IMR-90 (cell line): ENCODE measurements at regions not wholly inside any gene's neighbourhood (a gene's known extent, or its start where the extent isn't known, plus 50 kb on each side); places are given as distances from the start of the nearest gene placed in this dataset.

Source experiments
- ATAC-seq: fragments of 200-7000 bp; cut with Tn5 transposase; 2 replicates; pipeline ENCODE4 v1.9.1; 2020; ENCODE audit warnings: low read depth, mild to moderate bottlenecking, moderate library complexity
- BruUV-seq: library from RNA; stranded (reverse); fragments of 400-500 nt; replicated peaks from 2 replicates; lab custom pipeline; 2021; lab: Mats Ljungman, UMichigan
- CTCF ChIA-PET: fragments of 300-600 bp; formaldehyde crosslinking; extraction: SDS; loops from one replicate; lab custom pipeline; 2021; ENCODE audit warnings: antibody characterized with exemption; lab: Yijun Ruan, JAX
- POLR2A ChIA-PET: fragments of 300-600 bp; sonication (Branson Sonifier 250); formaldehyde crosslinking; loops from one replicate; lab custom pipeline; 2022; ENCODE audit warnings: antibody characterized with exemption; ENCODE audit not compliant: unreplicated experiment; lab: Charles Lee
- DNase-seq: peaks from one replicate; pipeline ENCODE4 v3.0.0; 2013
- H2AFZ ChIP-seq: replicated peaks from 2 replicates; pipeline ENCODE3; 2013; ENCODE audit warnings: low read length, mild to moderate bottlenecking; ENCODE audit not compliant: poor library complexity
- H2AK5ac ChIP-seq: 2 replicates; pipeline ENCODE4 v1.6.1; 2013; ENCODE audit warnings: low read depth, low read length, inconsistent platforms
- H2AK9ac ChIP-seq: replicated peaks from 2 replicates; pipeline ENCODE3; 2013; ENCODE audit warnings: mild to moderate bottlenecking, low read depth, low read length, moderate library complexity; ENCODE audit not compliant: poor library complexity
- H2BK120ac ChIP-seq: 2 replicates; pipeline ENCODE4 v1.6.1; 2013; ENCODE audit warnings: low read depth, low read length, inconsistent platforms
- H2BK15ac ChIP-seq: 3 replicates; pipeline ENCODE4 v1.6.1; 2013; ENCODE audit warnings: low read depth, low read length, inconsistent platforms
- H2BK20ac ChIP-seq: 2 replicates; pipeline ENCODE4 v1.6.1; 2013; ENCODE audit warnings: low read depth, mild to moderate bottlenecking, inconsistent platforms, low read length, moderate library complexity
- H2BK5ac ChIP-seq: 2 replicates; pipeline ENCODE4 v1.6.1; 2013; ENCODE audit warnings: mild to moderate bottlenecking, low read depth, low read length, inconsistent platforms; ENCODE audit not compliant: poor library complexity, severe bottlenecking
- H3K14ac ChIP-seq: replicated peaks from 2 replicates; pipeline ENCODE4 v1.6.1; 2013; ENCODE audit warnings: low read depth, low read length, inconsistent platforms
- H3K18ac ChIP-seq: 2 replicates; pipeline ENCODE4 v1.6.1; 2013; ENCODE audit warnings: low read depth, low read length, control low read depth
- H3K23ac ChIP-seq: 2 replicates; pipeline ENCODE4 v1.6.1; 2013; ENCODE audit warnings: low read depth, low read length, inconsistent platforms
- H3K27ac ChIP-seq: 2 replicates; pipeline ENCODE4 v1.5.1; 2013; ENCODE audit warnings: mild to moderate bottlenecking, control low read depth, low read length; ENCODE audit not compliant: insufficient read depth
- H3K27me3 ChIP-seq: 2 replicates; pipeline ENCODE4 v1.6.1; 2013; ENCODE audit warnings: low read length; ENCODE audit not compliant: control insufficient read depth, insufficient read depth
- H3K36me3 ChIP-seq: 2 replicates; pipeline ENCODE4 v1.6.1; 2013; ENCODE audit warnings: low read length, mixed read lengths; ENCODE audit not compliant: control insufficient read depth, insufficient read depth
- H3K4ac ChIP-seq: 2 replicates; pipeline ENCODE4 v1.6.1; 2013; ENCODE audit warnings: low read depth, low read length, inconsistent platforms
- H3K4me1 ChIP-seq: 2 replicates; pipeline ENCODE4 v1.6.1; 2013; ENCODE audit warnings: low read length, mixed read lengths; ENCODE audit not compliant: control insufficient read depth, insufficient read depth
- H3K4me2 ChIP-seq: 2 replicates; pipeline ENCODE4 v1.6.1; 2013; ENCODE audit warnings: low read depth, mild to moderate bottlenecking, control low read depth, low read length, moderate library complexity
- H3K4me3 ChIP-seq: 2 replicates; pipeline ENCODE4 v1.5.1; 2013; ENCODE audit warnings: low read depth, mild to moderate bottlenecking, control low read depth, low read length, moderate library complexity; ENCODE audit not compliant: insufficient read depth
- H3K56ac ChIP-seq: 2 replicates; pipeline ENCODE4 v1.6.1; 2013; ENCODE audit warnings: low read length, inconsistent platforms; ENCODE audit not compliant: insufficient read depth; ENCODE audit errors: extremely low read depth
- H3K79me1 ChIP-seq, 2 experiments: 2 replicates each; pipeline ENCODE4 v1.6.1; 2013; ENCODE audit warnings: low read length in 2 of 2, inconsistent platforms in 1 of 2, low read depth in 1 of 2
- H3K9ac ChIP-seq: 2 replicates; pipeline ENCODE4 v1.6.1; 2013; ENCODE audit warnings: low read depth, low read length, control low read depth
- H3K9me1 ChIP-seq: 2 replicates; pipeline ENCODE4 v1.6.1; 2013; ENCODE audit warnings: low read length, inconsistent platforms; ENCODE audit not compliant: insufficient read depth
- H3K9me3 ChIP-seq: 2 replicates; pipeline ENCODE4 v1.6.1; 2013; ENCODE audit warnings: low read length; ENCODE audit not compliant: control insufficient read depth, insufficient read depth
- H4K20me1 ChIP-seq: 2 replicates; pipeline ENCODE4 v1.6.1; 2013; ENCODE audit warnings: low read length, inconsistent platforms; ENCODE audit not compliant: insufficient read depth
- H4K5ac ChIP-seq: 2 replicates; pipeline ENCODE4 v1.6.1; 2013; ENCODE audit warnings: mild to moderate bottlenecking, low read depth, low read length, control low read depth
- H4K8ac ChIP-seq, 2 experiments: 2 replicates each; pipeline ENCODE4 v1.6.1; 2013; ENCODE audit warnings: low read depth in 2 of 2, low read length in 2 of 2, control low read depth in 1 of 2, inconsistent platforms in 1 of 2
- H4K91ac ChIP-seq: 2 replicates; pipeline ENCODE4 v1.6.1; 2013; ENCODE audit warnings: low read depth, low read length, inconsistent platforms; ENCODE audit not compliant: insufficient read depth
- MAZ ChIP-seq: IDR thresholded peaks from 2 replicates; pipeline ENCODE4 v1.6.1; 2012; ENCODE audit warnings: low read depth, mild to moderate bottlenecking, low read length, improper control_type of control experiment, moderate library complexity, borderline replicate concordance
- RFX5 ChIP-seq: IDR thresholded peaks from 2 replicates; pipeline ENCODE4 v1.8.0; 2012; ENCODE audit warnings: low read depth, mild to moderate bottlenecking, low read length, moderate library complexity
- WGBS, 2 experiments: methylation state at CpG; one replicate each; pipeline versions ENCODE4 v1.1.5 to v1.1.7; 2013; ENCODE audit warnings: missing lambda C conversion rate in 2 of 2; ENCODE audit not compliant: insufficient read length in 1 of 2; ENCODE audit errors: extremely low coverage in 2 of 2; 5-methylcytosine and 5-hydroxymethylcytosine counted together
- dilution Hi-C: fragments of 300-500 bp; cut with HindIII; formaldehyde crosslinking; loops from one replicate; pipeline ENCODE4 v1.14.3; 2018; ENCODE audit warnings: low sequenced_read_pairs; ENCODE audit not compliant: unreplicated experiment
- in situ Hi-C: fragments of 300-500 bp; cut with MboI; formaldehyde crosslinking; loops from 3 replicates; pipeline ENCODE4 v1.14.3; 2019; ENCODE audit warnings: low sequenced_read_pairs, inconsistent platforms, mixed read lengths
- intact Hi-C: fragments of 100-400 bp; cut with micrococcal nuclease; formaldehyde crosslinking; loops from 2 replicates; pipeline ENCODE4 v1.10.0; 2022

GRCh38 chr3:76266511-76266910 lies 481.2 kb upstream of the ZNF717 start:
- Histone ChIP-seq H3K18ac (no peak overlapping the region), H3K56ac (no peak overlapping the region), H3K9ac (no peak overlapping the region), H3K23ac (no peak overlapping the region), H3K36me3 (no peaks in the 10 kb centered on the region), H4K20me1 (no peaks in the 10 kb centered on the region), H4K91ac (no peak overlapping the region), H2AK5ac (no peak overlapping the region), H3K4me1 (no peaks in the 10 kb centered on the region), H3K27ac (no peak overlapping the region), H3K4me3 (no peak overlapping the region), H2AK9ac (no peak overlapping the region), H2BK5ac (no peak overlapping the region), H4K8ac (no peak overlapping the region), H3K4me2 (no peak overlapping the region), H3K27me3 (no peaks in the 10 kb centered on the region), H3K9me3 (no peaks in the 10 kb centered on the region), H2BK15ac (no peak overlapping the region), H2BK120ac (no peak overlapping the region), H2BK20ac (no peak overlapping the region), H3K4ac (no peak overlapping the region), H3K14ac (no peak overlapping the region), H3K79me1 (no peaks in the 10 kb centered on the region), H3K9me1 (no peaks in the 10 kb centered on the region), H4K5ac (no peak overlapping the region), H2AFZ (no peak overlapping the region)
- POLR2A ChIA-PET = no interaction called here
- DNase-seq (peak; percentile 1), ATAC-seq (peak; percentile 61)
- in situ Hi-C loops = no loop called here
- WGBS, 2 experiments = 14% methylated on average over 1 of the region's 1 CpG; no CpG with 5 or more reads in 1 of the 2 experiments
- TF ChIP-seq RFX5 (no peak), MAZ (no peak)
- dilution Hi-C loops = no loop called here
- no TSS peak for BruUV-seq
- intact Hi-C loops = no loop called here
- CTCF ChIA-PET = no interaction called here
